ENCODE measurements at regions not wholly inside any gene's neighbourhood (a gene's known extent, or its start where the extent isn't known, plus 50 kb on each side); places are given as distances from the start of the nearest gene placed in this dataset.

GRCh38 chr5:62886603-62887315, 308.1 kb downstream of the LRRC70 start:
- DNase-seq (ENCODE audit: low spot score) (no peak), ATAC-seq (no peak)
- ChIA-PET POLR2A (no interaction called here), CTCF (no interaction called here)
- Mint-ChIP-seq H3K9me3 (no peaks in the 10 kb centered on the region), H3K4me1 (no peaks in the 10 kb centered on the region), H3K36me3 (no peaks in the 10 kb centered on the region), H3K4me3 (no peak overlapping the region), H3K27me3 (ENCODE audit: low read depth) (no peaks in the 10 kb centered on the region), H3K27ac (no peak overlapping the region)
- no peak for TF ChIP-seq NR3C1 (CRISPR knock-in tag; conservative IDR thresholded peaks at IDR 0.05; ENCODE audit: low read depth)
- TF ChIP-seq TEAD1 (CRISPR knock-in tag; IDR thresholded peaks at IDR 0.05): no peak
- TF ChIP-seq CREM (CRISPR knock-in tag; IDR thresholded peaks at IDR 0.05): no peak
- TF ChIP-seq E2F4 (CRISPR knock-in tag; IDR thresholded peaks at IDR 0.05; ENCODE audit: borderline replicate concordance, low read depth): no peak
- TF ChIP-seq USF1 (CRISPR knock-in tag; IDR thresholded peaks at IDR 0.05): no peak
- no peak for TF ChIP-seq ELF4 (CRISPR knock-in tag; IDR thresholded peaks at IDR 0.05; ENCODE audit: low read depth)
- TF ChIP-seq RORB (CRISPR knock-in tag; IDR thresholded peaks at IDR 0.05): no peak
- TF ChIP-seq ZNF532 (CRISPR knock-in tag; IDR thresholded peaks at IDR 0.05; ENCODE audit: borderline replicate concordance): no peak
- no peak for TF ChIP-seq PRDM15 (CRISPR knock-in tag; IDR thresholded peaks at IDR 0.05)
- no peak for TF ChIP-seq ZBTB43 (CRISPR knock-in tag; IDR thresholded peaks at IDR 0.05)
- no peak for TF ChIP-seq HMGXB4 (CRISPR knock-in tag; IDR thresholded peaks at IDR 0.05)
- TF ChIP-seq GRHL2 (CRISPR knock-in tag; IDR thresholded peaks at IDR 0.05; ENCODE audit: insufficient replicate concordance, severe bottlenecking): no peak
- no peak for TF ChIP-seq ARID4B (CRISPR knock-in tag; IDR thresholded peaks at IDR 0.05; ENCODE audit: borderline replicate concordance)
- TF ChIP-seq ZNF425 (CRISPR knock-in tag; conservative IDR thresholded peaks at IDR 0.05): no peak
- no peak for TF ChIP-seq ESRRA (CRISPR knock-in tag; IDR thresholded peaks at IDR 0.05; ENCODE audit: borderline replicate concordance)
- no peak for TF ChIP-seq ZNF263 (CRISPR knock-in tag; IDR thresholded peaks at IDR 0.05; ENCODE audit: low read depth)
